Loucy (cell line): ENCODE measurements at regions not wholly inside any gene's neighbourhood (a gene's known extent, or its start where the extent isn't known, plus 50 kb on each side); places are given as distances from the start of the nearest gene placed in this dataset.

Experiments used
- H2AFZ ChIP-seq: fragments of 200-600 bp; sonication (generic); 2 replicates; pipeline ENCODE4 v1.6.0; 2016; ENCODE audit warnings: antibody characterized with exemption, mild to moderate bottlenecking, low read length, moderate library complexity
- H3F3A ChIP-seq: fragments of 200-600 bp; 2 replicates; pipeline ENCODE4 v1.6.0; 2016; ENCODE audit warnings: antibody characterized with exemption, low read depth, mild to moderate bottlenecking
- H3K27me3 ChIP-seq: fragments of 200-600 bp; sonication (generic); 2 replicates; pipeline ENCODE4 v1.6.1; 2014; ENCODE audit warnings: low read length, mild to moderate bottlenecking; ENCODE audit not compliant: insufficient read depth, poor library complexity, severe bottlenecking
- H3K36me3 ChIP-seq: fragments of 200-600 bp; sonication (generic); 2 replicates; pipeline ENCODE4 v1.6.1; 2016; ENCODE audit warnings: low read length; ENCODE audit not compliant: insufficient read depth
- H3K4me1 ChIP-seq: fragments of 200-600 bp; sonication (generic); 2 replicates; pipeline ENCODE4 v1.5.1; 2014; ENCODE audit warnings: low read length, mild to moderate bottlenecking; ENCODE audit not compliant: insufficient read depth, poor library complexity, severe bottlenecking
- H3K4me2 ChIP-seq: fragments of 200-600 bp; sonication (generic); 2 replicates; pipeline ENCODE4 v1.6.0; 2014; ENCODE audit warnings: antibody characterized with exemption, low read length, low read depth, mild to moderate bottlenecking; ENCODE audit not compliant: poor library complexity, severe bottlenecking
- H3K4me3 ChIP-seq: fragments of 200-600 bp; sonication (generic); 2 replicates; pipeline ENCODE4 v1.5.1; 2014; ENCODE audit warnings: low read length, mild to moderate bottlenecking, mixed read lengths; ENCODE audit not compliant: poor library complexity, severe bottlenecking
- H3K79me2 ChIP-seq: fragments of 200-600 bp; sonication (generic); 2 replicates; pipeline ENCODE4 v1.6.1; 2014; ENCODE audit warnings: low read length; ENCODE audit not compliant: insufficient read depth
- H3K9ac ChIP-seq: fragments of 200-600 bp; sonication (generic); 2 replicates; pipeline ENCODE4 v1.6.0; 2014; ENCODE audit warnings: mild to moderate bottlenecking, low read depth, low read length, moderate library complexity; ENCODE audit not compliant: poor library complexity, severe bottlenecking
- H3K9me2 ChIP-seq: fragments of 200-600 bp; sonication (generic); replicated peaks from 2 replicates; pipeline ENCODE4 v1.6.1; 2016; ENCODE audit warnings: low read depth, low read length, mixed read lengths
- H3K9me3 ChIP-seq: fragments of 200-600 bp; sonication (generic); 2 replicates; pipeline ENCODE4 v1.6.1; 2014; ENCODE audit warnings: mild to moderate bottlenecking, antibody characterized with exemption, low read length, low read depth; ENCODE audit not compliant: insufficient read depth
- H4K20me1 ChIP-seq: fragments of 200-600 bp; sonication (generic); 2 replicates; pipeline ENCODE4 v1.6.0; 2014; ENCODE audit warnings: antibody characterized with exemption, low read length, mild to moderate bottlenecking; ENCODE audit not compliant: insufficient read depth, poor library complexity, severe bottlenecking
- EZH2phosphoT487 ChIP-seq: fragments of 200-600 bp; IDR thresholded peaks from 2 replicates; pipeline ENCODE4 v1.6.1; 2018; ENCODE audit warnings: antibody characterized with exemption, mild to moderate bottlenecking, moderate library complexity, borderline replicate concordance
- TF ChIP-seq, protein P1 (sequence below): fragments of 200-600 bp; sonication (generic); conservative IDR thresholded peaks from 2 replicates; pipeline ENCODE4 v1.5.1; 2014; ENCODE audit warnings: mild to moderate bottlenecking, antibody characterized with exemption, low read length

DNA sequence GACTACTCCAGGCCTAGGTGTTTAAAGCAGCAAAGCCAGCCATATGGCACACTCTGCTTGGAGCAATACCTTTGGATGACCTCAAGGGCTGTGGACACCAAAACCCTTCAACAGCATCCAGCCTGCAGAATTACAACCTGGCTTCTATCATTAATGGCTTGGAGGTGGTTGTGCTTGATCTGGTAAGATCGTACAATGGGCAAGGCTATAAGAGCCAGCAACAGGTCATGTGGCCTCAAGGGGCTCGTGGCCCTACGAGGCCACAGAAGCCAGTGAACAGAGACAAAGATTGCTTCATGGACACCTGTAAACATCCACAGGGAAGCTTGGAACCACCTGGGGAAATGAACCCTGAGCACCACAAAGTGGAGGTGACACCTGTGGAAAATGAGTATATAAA is 657.3 kb downstream of the BCL11B start:
- Histone ChIP-seq H3F3A (no peaks in the 10 kb centered on the region), H3K9ac (no peak overlapping the region), H2AFZ (no peak overlapping the region), H3K9me2 (no peaks in the 10 kb centered on the region), H4K20me1 (no peaks in the 10 kb centered on the region), H3K4me3 (no peak overlapping the region), H3K27me3 (no peaks in the 10 kb centered on the region), H3K9me3 (no peaks in the 10 kb centered on the region), H3K36me3 (no peaks in the 10 kb centered on the region), H3K4me2 (no peak overlapping the region), H3K79me2 (no peaks in the 10 kb centered on the region), H3K4me1 (no peaks in the 10 kb centered on the region)
- TF ChIP-seq, protein P1, sequence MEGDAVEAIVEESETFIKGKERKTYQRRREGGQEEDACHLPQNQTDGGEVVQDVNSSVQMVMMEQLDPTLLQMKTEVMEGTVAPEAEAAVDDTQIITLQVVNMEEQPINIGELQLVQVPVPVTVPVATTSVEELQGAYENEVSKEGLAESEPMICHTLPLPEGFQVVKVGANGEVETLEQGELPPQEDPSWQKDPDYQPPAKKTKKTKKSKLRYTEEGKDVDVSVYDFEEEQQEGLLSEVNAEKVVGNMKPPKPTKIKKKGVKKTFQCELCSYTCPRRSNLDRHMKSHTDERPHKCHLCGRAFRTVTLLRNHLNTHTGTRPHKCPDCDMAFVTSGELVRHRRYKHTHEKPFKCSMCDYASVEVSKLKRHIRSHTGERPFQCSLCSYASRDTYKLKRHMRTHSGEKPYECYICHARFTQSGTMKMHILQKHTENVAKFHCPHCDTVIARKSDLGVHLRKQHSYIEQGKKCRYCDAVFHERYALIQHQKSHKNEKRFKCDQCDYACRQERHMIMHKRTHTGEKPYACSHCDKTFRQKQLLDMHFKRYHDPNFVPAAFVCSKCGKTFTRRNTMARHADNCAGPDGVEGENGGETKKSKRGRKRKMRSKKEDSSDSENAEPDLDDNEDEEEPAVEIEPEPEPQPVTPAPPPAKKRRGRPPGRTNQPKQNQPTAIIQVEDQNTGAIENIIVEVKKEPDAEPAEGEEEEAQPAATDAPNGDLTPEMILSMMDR, result no peak
- TF ChIP-seq EZH2phosphoT487, result no peak

DNA sequence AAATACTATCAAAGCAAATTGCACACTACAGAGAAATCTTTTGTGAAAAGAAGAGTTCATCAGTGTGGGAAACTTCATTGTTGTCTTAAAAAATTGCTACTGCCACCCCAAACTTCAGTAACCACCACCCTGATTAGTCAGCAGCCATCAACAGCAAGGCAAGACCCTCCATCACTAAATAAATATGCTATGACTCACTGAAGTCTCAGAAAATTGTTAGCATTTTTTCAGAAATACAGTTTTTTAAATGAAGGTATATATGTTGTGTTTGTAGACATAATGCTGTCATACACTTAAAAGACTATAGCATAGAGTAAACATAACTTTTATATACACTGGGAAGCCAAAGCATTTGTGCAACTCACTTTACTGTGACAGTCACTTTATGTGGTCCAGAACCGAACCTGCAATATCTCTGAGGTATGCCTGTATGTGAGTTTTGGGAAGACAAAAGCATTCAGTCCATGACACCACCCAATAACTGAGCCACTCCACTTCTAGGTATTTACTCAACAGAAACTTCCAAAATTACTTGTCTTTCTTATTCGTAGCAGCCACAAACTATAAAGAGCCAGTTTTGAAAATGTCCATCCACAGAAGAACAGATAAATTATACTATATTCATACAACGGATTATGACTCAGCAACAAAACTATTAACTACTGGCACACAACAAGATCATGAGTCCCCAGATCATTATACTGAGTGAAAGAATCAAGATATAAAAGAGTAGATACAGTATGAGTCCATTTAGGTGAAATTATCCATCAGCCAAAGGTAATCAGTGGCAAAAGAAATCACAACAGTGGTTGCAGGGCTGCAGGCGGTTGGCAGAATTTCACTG is 649.6 kb downstream of the BCL11B start:
- Histone ChIP-seq H3K4me3 (no peak overlapping the region), H2AFZ (no peak overlapping the region), H3K27me3 (no peaks in the 10 kb centered on the region), H4K20me1 (no peaks in the 10 kb centered on the region), H3K4me2 (no peak overlapping the region), H3F3A (no peaks in the 10 kb centered on the region), H3K9me2 (no peaks in the 10 kb centered on the region), H3K4me1 (no peaks in the 10 kb centered on the region), H3K36me3 (no peaks in the 10 kb centered on the region), H3K9ac (no peak overlapping the region), H3K9me3 (no peaks in the 10 kb centered on the region), H3K79me2 (no peaks in the 10 kb centered on the region)
- no peak for TF ChIP-seq EZH2phosphoT487
- TF ChIP-seq, protein P1, result no peak

DNA sequence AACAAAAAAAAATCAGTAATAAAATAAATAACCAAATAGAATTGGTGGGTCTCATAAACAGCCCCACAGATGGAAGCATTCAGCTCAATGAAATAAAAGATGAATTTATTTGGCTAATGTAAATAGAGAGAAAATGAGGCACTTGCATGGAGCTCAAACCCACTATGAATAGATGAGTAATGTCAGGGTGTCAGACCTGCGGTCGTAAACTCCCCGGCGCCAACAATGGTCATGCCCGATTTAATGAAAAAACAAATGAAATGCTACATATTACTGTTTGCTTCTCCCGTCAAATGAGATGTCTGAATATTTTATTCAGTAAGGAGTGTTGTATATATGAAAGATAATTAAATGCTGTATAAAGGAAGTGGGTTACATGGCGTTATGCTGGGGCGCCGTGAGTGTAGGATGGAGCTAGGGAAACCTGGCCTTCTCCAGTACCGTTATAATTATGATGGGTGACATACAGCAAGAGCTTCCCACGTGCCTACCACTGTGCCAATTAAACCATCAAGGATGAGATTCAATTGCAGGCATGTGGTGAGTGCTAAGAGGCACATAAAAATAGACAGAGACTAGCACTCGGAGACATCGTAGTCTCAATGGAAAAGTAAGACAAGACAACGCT is 648.1 kb downstream of the BCL11B start:
- no peaks in the 10 kb centered on the region for H4K20me1 ChIP-seq
- no peak overlapping the region for H3K9ac ChIP-seq
- H3F3A ChIP-seq, result no peaks in the 10 kb centered on the region
- no peaks in the 10 kb centered on the region for H3K27me3 ChIP-seq
- no peak overlapping the region for H2AFZ ChIP-seq
- H3K36me3 ChIP-seq, result no peaks in the 10 kb centered on the region
- no peak overlapping the region for H3K4me3 ChIP-seq
- H3K79me2 ChIP-seq, result no peaks in the 10 kb centered on the region
- no peak for TF ChIP-seq EZH2phosphoT487
- TF ChIP-seq, protein P1, result no peak
- H3K4me2 ChIP-seq, result no peak overlapping the region
- H3K9me2 ChIP-seq, result no peaks in the 10 kb centered on the region
- no peaks in the 10 kb centered on the region for H3K4me1 ChIP-seq
- H3K9me3 ChIP-seq, result no peaks in the 10 kb centered on the region
